Neural cell (in vitro differentiated cells): ENCODE measurements at regions not wholly inside any gene's neighbourhood (a gene's known extent, or its start where the extent isn't known, plus 50 kb on each side); places are given as distances from the start of the nearest gene placed in this dataset.

Experiments
- EZH2 ChIP-seq: fragments of 200-600, 300-800 bp; shearing (Covaris generic), sonication (generic); IDR thresholded peaks from 2 replicates; pipeline ENCODE4 v1.6.1; 2014; ENCODE audit warnings: antibody characterized with exemption, low read length, borderline replicate concordance, mild to moderate bottlenecking; ENCODE audit not compliant: insufficient read depth, poor library complexity, severe bottlenecking
- POLR2AphosphoS5 ChIP-seq: IDR thresholded peaks from 2 replicates; pipeline ENCODE4 v1.6.1; 2012

- TF ChIP-seq EZH2 (no peak), POLR2AphosphoS5 (no peak)
Observed at GRCh38 chr2:12173943-12174340, 427.5 kb downstream of the LPIN1 start.
